Fibroblast of upper back skin (primary cell): ENCODE measurements at regions not wholly inside any gene's neighbourhood (a gene's known extent, or its start where the extent isn't known, plus 50 kb on each side); places are given as distances from the start of the nearest gene placed in this dataset.
A peak's percentile ranks its signal among the peaks of the same experiment; 100 is the strongest.

Experiments
- DNase-seq: peaks from one replicate; pipeline ENCODE4 v3.0.0-alpha.2; 2013

DNA sequence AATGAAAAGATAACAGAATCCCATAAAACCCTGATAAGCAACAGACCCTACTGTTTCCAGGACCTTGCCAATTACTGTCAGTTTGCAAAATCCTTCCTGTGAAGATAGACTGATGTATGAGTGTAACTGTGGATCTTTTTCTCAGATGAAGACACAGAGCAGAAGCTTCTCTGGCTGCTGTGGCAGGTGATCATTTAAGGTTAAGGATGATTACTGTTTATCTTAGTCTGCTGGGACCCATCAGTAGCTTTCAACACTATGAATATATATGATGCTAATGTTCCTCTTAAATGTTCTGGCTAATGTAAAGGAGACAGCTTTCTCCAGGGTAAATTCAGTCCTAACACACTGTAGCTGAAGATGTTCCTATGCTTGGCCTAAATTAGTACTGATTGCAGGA lies 56.0 kb upstream of the CTTNBP2 start:
- DNase-seq, result no peak

DNA sequence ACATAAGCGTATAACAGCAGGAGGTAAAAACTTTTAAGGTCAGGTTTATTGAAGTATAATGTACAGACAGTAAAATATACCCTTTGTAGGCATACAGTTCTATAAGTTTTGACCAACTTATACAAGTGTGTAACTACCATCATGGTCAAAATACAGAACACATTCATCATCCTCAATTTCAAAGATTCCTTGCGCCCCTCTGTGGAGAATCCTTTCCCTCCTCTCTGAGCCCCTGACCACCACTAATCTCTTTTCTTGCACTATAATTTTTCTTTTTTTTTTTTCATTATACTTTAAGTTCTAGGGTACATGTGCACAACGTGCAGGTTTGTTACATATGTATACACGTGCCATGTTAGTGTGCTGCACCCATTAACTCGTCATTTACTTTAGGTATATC lies 58.1 kb upstream of the CTTNBP2 start:
- no peak for DNase-seq

- DNase-seq, result no peak
These were observed 64.0 kb upstream of the CTTNBP2 start for GRCh38 chr7:117937049-117937752.

DNA sequence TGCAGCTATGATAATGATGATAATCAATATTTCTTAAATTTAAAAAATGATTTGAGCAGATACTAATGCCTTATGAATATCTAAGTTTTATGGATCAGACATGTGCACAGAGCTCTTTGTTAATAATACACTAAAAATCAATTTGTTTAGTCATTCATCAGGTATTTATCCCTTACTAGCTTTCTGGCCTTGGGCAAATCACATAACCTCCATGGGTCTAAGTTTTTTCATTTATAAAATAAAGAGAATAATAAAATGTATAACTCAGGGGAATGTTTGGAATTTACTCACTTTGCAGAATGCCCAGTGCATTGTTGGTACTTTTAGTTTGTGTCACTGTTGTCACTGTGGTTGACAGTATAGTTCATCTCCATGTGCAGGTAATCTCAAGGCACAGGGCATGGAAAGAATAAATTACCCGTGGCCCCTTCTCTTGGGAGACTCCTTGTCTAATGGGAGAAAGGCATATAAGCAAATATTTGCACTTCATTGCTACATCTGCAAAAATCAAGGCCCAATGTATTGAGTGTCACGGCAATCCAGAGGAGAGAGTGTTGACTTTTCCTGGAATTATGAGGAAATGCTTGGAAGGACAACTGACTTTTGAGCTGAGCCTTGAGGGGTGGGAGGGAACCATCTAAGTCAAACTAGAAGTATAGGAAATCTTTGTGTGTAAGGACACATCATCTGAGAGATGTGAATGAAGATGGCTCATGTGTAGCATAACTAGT lies 64.7 kb upstream of the CTTNBP2 start:
- DNase-seq, result no peak

- peak; percentile 77 for DNase-seq
These were observed 68.0 kb upstream of the CTTNBP2 start for GRCh38 chr7:117941138-117941810.

GRCh38 chr7:117942780-117943179 lies 69.5 kb upstream of the CTTNBP2 start:
- DNase-seq, result no peak

DNA sequence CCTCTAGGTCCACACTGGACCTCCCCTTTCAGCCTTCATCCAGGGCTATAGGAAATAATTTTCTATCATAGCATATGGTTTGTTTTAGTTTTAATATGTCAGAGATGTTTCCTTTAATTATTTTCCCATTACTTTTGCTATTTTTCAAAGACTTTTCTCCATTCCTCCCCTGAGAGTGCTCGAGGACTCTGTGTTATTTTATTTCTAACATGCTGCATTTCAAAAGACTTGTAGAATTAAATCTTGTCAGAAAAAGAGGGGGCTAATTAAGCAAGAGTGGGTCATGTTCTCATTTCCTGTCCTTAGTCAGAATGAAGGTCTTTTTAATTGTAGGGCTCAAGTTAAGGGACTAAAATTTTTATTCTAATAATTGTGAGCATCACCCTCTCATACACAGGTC lies 71.6 kb upstream of the CTTNBP2 start:
- DNase-seq, result no peak

- peak; percentile 47 for DNase-seq
These were observed 73.0 kb upstream of the CTTNBP2 start for GRCh38 chr7:117946151-117946633.

GRCh38 chr7:117949232-117949631 lies 76.0 kb upstream of the CTTNBP2 start:
- no peak for DNase-seq

- no peak for DNase-seq
These were observed 77.5 kb upstream of the CTTNBP2 start for GRCh38 chr7:117950601-117951260.

- no peak for DNase-seq
These were observed 78.0 kb upstream of the CTTNBP2 start for GRCh38 chr7:117951285-117951684.

DNA sequence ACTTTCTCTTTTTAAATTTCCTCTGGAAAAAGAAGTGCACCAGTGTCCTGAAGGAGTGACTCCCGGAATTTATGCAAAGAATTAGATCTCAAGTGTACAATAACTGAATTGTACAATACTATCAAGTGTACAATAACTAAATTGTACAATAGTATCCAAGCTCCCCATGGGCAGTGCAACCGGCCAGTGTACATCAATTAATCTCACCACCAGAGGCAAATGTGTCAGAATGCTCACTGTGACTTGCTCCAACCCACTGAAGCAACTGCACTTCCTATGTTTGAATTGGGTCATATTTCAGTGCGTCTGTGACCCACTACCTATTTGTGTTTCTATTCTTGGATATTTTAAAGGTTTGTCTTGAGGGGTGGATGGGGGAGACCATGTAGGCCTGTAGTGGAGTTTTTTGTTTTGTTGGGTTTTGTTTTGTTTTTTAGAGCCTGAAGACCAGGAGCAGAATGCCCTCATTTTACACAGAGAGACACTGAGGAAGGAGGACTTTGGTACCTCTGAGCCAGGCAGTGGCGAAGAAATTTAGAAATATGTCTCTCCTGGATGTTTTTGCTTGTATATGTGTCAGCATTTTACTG lies 78.5 kb upstream of the CTTNBP2 start:
- no peak for DNase-seq

GRCh38 chr7:117955046-117955445 lies 81.8 kb upstream of the CTTNBP2 start:
- no peak for DNase-seq

- no peak for DNase-seq
These were observed 87.1 kb upstream of the CTTNBP2 start for GRCh38 chr7:117960351-117960750.

DNA sequence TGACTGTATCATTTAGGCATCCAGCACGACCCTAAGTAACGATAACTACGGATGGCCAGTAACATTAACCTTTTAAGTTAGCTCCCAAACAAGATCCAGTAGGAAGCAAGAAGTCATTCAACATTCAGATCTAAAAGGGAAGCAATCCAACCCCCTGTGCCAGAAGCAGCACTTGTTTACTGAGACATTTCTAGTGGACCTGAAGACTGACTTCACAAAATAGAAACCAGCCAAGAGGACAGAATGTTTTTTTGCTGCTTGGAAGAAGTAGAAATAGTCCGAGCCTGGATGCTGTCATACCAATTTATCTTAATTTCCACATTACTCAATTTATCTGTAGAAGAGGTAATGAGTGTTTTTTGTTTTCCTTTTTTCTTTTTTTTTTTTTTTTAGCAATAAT lies 88.0 kb upstream of the CTTNBP2 start:
- no peak for DNase-seq

GRCh38 chr7:117962366-117962994 lies 89.2 kb upstream of the CTTNBP2 start:
- DNase-seq, result no peak

GRCh38 chr7:117963264-117964197 lies 90.3 kb upstream of the CTTNBP2 start:
- DNase-seq, result no peak

- no peak for DNase-seq
These were observed 97.6 kb upstream of the CTTNBP2 start for GRCh38 chr7:117970801-117971200.

GRCh38 chr7:117971556-117972244 lies 98.5 kb upstream of the CTTNBP2 start:
- no peak for DNase-seq

DNA sequence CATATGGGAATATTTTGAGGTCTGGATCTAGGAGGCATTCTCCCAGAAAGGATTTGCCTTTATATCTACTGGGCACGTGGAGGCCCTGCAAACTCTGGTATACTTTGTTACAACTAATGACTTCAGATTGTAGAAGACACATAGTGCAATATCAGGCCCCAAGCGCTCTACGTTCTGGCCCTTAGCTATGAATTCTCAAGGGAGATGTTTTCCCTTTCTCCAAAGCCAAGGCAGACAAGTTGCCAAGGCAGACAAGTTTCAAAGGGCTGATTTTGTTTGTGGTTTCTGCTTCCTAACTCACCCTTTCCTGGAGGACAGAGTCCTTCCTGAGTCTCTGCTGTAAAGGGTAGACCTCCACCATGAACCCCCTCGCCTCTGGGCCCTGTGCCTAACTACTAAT lies 99.4 kb upstream of the CTTNBP2 start:
- DNase-seq, result no peak

- DNase-seq, result no peak
These were observed 100.7 kb upstream of the CTTNBP2 start for GRCh38 chr7:117973975-117974374.
